HL-60 (cell line): ENCODE measurements at regions not wholly inside any gene's neighbourhood (a gene's known extent, or its start where the extent isn't known, plus 50 kb on each side); places are given as distances from the start of the nearest gene placed in this dataset.

ENCODE experiments used
- DNase-seq, 2 experiments: peaks; one replicate each; pipeline ENCODE4 v3.0.0-alpha.2; 2010 to 2020; ENCODE audit warnings: low read depth in 1 of 2, low spot score in 1 of 2
- H3K27ac ChIP-seq: fragments of 250-450 bp; sonication (Bioruptor Pico); replicated peaks from 2 replicates; pipeline ENCODE4 v1.5.1; 2020; ENCODE audit warnings: mild to moderate bottlenecking, moderate library complexity
- H3K27me3 ChIP-seq: fragments of 250-450 bp; sonication (Bioruptor Pico); 2 replicates; pipeline ENCODE4 v1.5.1; 2021; ENCODE audit warnings: mild to moderate bottlenecking, moderate library complexity; ENCODE audit not compliant: insufficient read depth, poor library complexity, severe bottlenecking
- H3K4me3 ChIP-seq: replicated peaks from 2 replicates; pipeline ENCODE4 v1.5.1; 2011; ENCODE audit warnings: mild to moderate bottlenecking, control low read depth, low read length; ENCODE audit not compliant: insufficient read depth
- GABPA ChIP-seq: IDR thresholded peaks from 2 replicates; pipeline ENCODE4 v1.6.1; 2012; ENCODE audit warnings: low read depth
- POLR2AphosphoS5 ChIP-seq: IDR thresholded peaks from 2 replicates; pipeline ENCODE4 v1.6.1; 2012; ENCODE audit warnings: low read depth
- SPI1 ChIP-seq: IDR thresholded peaks from 2 replicates; pipeline ENCODE4 v1.6.1; 2012; ENCODE audit warnings: low read depth, mild to moderate bottlenecking, borderline replicate concordance
- TF ChIP-seq, protein P1 (sequence below): IDR thresholded peaks from one replicate; pipeline ENCODE4 v1.5.1; 2011; ENCODE audit warnings: low read length, control low read depth, inconsistent platforms; ENCODE audit not compliant: insufficient read depth
- TF ChIP-seq, protein P2 (sequence below): IDR thresholded peaks from 2 replicates; pipeline ENCODE4 v1.6.1; 2012; ENCODE audit warnings: low read depth; ENCODE audit not compliant: insufficient replicate concordance

DNA sequence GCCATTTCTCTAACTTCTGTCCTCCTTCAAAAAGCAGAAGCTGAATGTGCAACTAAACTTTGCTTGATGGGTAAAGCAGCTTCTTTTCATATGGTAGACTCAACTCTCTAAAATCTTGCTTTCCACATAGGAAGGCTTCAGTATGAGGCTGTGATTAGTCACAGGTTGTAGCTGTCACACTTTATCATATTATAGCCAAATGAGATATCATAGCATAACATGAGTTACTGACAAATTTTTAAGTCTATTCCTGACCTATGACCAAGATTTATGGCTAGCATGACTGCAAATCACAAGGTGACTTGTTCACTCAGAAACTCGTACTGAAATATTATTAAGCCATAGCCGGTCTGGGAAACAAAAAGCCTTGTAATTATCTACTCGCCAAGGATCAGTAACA is 998.6 kb downstream of the RPA4 start:
- Histone ChIP-seq H3K4me3 (no peak overlapping the region), H3K27me3 (no peaks in the 10 kb centered on the region), H3K27ac (no peak overlapping the region)
- DNase-seq: no peak
- no peak for TF ChIP-seq GABPA
- TF ChIP-seq, protein P1, sequence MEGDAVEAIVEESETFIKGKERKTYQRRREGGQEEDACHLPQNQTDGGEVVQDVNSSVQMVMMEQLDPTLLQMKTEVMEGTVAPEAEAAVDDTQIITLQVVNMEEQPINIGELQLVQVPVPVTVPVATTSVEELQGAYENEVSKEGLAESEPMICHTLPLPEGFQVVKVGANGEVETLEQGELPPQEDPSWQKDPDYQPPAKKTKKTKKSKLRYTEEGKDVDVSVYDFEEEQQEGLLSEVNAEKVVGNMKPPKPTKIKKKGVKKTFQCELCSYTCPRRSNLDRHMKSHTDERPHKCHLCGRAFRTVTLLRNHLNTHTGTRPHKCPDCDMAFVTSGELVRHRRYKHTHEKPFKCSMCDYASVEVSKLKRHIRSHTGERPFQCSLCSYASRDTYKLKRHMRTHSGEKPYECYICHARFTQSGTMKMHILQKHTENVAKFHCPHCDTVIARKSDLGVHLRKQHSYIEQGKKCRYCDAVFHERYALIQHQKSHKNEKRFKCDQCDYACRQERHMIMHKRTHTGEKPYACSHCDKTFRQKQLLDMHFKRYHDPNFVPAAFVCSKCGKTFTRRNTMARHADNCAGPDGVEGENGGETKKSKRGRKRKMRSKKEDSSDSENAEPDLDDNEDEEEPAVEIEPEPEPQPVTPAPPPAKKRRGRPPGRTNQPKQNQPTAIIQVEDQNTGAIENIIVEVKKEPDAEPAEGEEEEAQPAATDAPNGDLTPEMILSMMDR: no peak
- TF ChIP-seq, protein P2, sequence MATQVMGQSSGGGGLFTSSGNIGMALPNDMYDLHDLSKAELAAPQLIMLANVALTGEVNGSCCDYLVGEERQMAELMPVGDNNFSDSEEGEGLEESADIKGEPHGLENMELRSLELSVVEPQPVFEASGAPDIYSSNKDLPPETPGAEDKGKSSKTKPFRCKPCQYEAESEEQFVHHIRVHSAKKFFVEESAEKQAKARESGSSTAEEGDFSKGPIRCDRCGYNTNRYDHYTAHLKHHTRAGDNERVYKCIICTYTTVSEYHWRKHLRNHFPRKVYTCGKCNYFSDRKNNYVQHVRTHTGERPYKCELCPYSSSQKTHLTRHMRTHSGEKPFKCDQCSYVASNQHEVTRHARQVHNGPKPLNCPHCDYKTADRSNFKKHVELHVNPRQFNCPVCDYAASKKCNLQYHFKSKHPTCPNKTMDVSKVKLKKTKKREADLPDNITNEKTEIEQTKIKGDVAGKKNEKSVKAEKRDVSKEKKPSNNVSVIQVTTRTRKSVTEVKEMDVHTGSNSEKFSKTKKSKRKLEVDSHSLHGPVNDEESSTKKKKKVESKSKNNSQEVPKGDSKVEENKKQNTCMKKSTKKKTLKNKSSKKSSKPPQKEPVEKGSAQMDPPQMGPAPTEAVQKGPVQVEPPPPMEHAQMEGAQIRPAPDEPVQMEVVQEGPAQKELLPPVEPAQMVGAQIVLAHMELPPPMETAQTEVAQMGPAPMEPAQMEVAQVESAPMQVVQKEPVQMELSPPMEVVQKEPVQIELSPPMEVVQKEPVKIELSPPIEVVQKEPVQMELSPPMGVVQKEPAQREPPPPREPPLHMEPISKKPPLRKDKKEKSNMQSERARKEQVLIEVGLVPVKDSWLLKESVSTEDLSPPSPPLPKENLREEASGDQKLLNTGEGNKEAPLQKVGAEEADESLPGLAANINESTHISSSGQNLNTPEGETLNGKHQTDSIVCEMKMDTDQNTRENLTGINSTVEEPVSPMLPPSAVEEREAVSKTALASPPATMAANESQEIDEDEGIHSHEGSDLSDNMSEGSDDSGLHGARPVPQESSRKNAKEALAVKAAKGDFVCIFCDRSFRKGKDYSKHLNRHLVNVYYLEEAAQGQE: no peak
- TF ChIP-seq POLR2AphosphoS5: no peak
- TF ChIP-seq SPI1: no peak

DNA sequence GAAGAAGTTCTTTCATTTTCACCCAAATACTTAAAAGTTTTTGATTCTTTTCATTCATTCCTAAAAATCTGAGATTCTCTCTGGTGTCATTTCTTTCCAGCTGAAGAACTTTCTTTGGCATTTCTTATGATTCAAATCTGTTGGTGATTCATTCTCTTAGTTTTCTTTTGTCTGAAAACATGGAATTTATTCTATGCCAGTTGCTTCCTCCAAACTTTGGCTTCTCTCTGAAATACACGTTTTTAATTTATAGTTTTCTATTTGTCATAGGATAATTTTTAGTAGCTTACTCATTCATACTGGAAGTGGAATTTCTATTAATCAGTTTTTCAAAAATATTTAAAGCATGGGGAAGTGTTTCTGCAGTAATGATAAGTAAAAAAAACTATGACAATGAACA is 1012.0 kb downstream of the RPA4 start:
- no peak overlapping the region for H3K4me3 ChIP-seq
- no peaks in the 10 kb centered on the region for H3K27me3 ChIP-seq
- H3K27ac ChIP-seq: no peak overlapping the region
- DNase-seq: no peak
- TF ChIP-seq, protein P2: no peak
- no peak for TF ChIP-seq GABPA
- TF ChIP-seq, protein P1: no peak
- no peak for TF ChIP-seq POLR2AphosphoS5
- TF ChIP-seq SPI1: no peak

DNA sequence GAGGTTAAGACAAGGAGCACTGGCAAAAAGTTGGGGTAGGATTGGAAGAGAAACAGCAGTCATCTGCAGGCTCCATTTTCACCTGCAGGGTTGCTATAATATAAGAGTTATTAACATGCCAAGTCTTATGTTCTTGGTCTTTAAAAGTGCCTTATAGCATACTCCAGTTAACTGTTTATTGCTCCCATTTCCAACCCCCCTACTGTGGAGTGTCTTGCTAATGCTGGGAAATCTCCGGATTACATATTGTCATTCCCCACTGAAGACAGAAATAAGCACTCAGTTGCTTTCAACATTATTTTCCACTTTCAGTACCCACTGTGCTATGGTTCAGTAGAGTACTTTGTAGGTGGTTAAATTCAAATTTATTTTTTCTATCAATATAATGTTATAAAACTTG is 1014.3 kb downstream of the RPA4 start:
- no peaks in the 10 kb centered on the region for H3K27me3 ChIP-seq
- TF ChIP-seq, protein P2: no peak
- TF ChIP-seq, protein P1: no peak
- no peak for TF ChIP-seq GABPA
- no peak for TF ChIP-seq SPI1
- no peak for TF ChIP-seq POLR2AphosphoS5
- no peak for DNase-seq
- no peak overlapping the region for H3K4me3 ChIP-seq
- H3K27ac ChIP-seq: no peak overlapping the region
